DMS 273 (cell line): ENCODE measurements at regions not wholly inside any gene's neighbourhood (a gene's known extent, or its start where the extent isn't known, plus 50 kb on each side); places are given as distances from the start of the nearest gene placed in this dataset.

Experiments used
- DNase-seq: peaks from one replicate; lab custom pipeline; 2025; ENCODE audit not compliant: unreplicated experiment; lab: John Stamatoyannopoulos, UW

DNA sequence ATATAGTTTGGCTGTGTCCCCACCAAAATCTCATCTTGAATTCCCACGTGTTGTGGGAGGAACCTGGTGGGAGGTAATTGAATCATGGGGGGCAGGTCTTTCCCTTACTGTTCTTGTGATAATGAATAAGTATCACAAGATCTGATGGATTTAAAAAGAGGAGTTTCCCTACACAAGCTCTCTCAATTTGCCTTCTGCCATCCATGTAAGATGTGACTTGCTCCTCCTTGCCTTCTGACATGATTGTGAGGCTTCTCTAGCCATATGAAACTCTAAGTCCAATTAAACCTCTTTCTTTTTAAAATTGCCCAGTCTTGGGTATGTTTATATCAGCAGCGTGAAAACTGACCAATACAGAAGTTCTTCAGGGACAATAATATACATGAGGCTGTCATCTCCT lies 425.1 kb downstream of the PABPC4L start:
- DNase-seq = no peak

DNA sequence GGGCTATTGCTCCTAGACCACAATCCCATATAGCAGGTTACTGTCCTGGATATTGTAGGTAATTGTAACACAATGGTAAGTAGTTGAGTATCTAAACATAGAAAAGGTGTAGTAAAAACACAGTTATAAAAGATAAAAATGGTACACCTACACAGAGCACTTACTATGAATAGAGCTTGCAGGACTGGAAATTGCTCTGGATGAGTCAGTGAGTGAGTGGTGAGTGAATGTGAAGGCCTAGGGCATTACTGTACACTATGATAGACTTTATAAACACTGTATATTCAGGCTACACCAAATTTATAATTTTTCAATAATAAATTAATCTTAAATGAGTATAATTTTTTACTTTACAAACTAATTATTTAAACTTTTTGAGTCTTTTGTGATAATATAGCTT lies 425.7 kb downstream of the PABPC4L start:
- DNase-seq = no peak

DNA sequence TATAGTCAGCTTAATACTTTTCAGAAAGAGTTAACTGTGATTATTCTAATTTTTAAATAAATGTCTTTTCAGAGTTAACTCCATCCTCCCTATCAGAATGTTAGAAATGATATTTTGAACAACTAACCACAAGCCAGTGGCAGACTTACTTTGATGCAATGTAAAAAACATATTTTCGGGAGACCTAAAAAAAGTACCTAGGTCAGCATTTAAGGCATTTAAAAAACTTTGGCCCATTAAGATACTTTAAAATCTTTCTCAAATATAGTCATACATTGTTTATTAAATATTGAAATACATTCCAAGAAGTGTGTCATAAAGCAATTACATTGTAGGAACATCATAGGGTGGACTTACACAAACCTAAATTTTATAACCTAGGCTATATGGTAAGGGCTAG lies 426.1 kb downstream of the PABPC4L start:
- no peak for DNase-seq

DNA sequence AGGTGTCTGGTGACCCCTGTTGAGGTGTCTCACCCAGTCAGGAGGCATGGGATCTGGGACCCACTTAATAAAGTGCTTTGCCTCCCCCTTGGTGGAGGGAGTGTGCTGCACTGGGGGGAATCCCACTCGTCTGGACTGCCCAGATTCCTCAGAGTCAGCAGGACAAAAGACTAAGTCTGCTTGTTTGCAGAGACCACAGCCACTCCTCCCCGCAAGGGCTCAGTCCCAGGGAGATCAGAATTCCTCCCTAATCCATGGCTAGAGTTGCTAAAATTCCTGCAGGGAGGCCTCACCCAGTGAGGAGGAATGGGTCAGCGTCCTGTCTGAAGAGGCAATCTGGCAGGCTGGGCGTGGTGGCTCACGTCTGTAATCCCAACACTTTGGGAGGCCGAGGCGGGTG lies 442.2 kb downstream of the PABPC4L start:
- no peak for DNase-seq

DNA sequence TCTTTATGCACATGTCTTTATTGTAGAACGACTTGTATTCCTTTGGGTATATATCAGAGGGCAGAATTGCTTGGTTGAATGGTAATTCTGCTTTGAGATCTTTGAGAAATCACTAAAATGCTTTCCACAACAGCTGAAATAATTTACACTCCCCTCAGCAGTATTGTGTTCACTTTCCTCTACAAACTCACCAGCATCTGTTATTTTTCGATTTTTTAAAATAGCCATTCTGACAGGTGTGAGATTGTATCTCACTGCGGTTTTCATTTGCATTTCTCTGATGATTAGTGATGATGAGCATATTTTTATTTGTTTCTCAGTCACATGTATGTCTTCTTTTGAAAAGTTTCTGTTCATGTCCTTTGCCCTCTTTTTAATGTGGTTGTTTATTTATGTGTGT lies 459.8 kb downstream of the PABPC4L start:
- DNase-seq = no peak

DNA sequence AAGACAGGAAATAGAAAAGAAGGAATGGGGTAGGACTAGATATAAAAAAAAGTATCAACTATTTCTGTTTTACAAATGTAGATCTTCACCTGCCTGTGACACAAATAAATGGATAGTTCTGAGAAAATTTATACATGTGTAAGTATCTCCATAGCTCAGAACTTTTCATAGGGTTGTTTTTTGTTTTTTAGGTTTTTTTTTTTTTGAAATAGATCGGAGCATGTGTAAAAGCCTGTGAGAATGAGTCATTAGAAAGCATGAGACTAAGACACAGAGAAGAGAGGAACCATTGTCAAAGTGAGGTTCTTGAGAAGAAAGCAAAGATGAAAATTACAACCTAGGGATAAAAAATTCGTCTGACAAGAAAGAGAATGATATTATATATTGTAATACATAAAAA lies 481.6 kb downstream of the PABPC4L start:
- no peak for DNase-seq

DNA sequence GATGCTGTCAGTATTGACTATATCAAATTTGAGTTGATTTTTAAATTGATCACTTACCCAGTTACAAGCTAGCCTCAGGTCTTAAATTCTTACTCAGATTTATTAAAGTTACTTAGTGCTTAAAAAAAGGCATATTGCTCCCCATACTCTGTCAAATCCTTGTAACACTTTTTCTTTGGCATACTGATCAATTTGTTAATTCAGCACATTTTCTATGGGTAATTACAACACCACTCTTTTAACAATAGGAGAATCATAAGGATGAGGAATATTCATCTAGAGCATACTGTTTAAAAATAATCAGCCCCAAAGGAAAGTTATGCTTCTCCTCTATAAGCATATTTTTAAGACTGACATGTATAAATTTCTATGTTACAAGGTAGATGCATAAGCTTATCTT lies 482.5 kb downstream of the PABPC4L start:
- DNase-seq = no peak

DNA sequence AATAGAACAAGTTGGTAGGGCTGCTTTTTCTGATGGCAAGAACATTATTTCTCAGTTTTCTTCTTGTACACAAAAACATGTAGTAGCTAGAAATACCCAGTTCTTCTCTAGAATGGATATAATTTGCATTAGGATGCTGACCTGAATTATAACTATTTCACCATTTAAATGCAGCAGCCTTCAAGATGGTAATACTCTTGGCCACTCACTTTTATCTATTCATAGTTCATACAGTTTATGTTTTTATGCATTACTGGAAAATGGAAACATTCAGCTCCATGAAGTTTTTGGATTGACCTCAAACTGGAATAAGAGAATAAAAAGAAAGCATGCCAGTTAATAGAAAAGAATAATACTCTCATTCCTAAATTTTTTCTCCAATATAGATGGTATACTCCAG lies 487.4 kb downstream of the PABPC4L start:
- DNase-seq = no peak

DNA sequence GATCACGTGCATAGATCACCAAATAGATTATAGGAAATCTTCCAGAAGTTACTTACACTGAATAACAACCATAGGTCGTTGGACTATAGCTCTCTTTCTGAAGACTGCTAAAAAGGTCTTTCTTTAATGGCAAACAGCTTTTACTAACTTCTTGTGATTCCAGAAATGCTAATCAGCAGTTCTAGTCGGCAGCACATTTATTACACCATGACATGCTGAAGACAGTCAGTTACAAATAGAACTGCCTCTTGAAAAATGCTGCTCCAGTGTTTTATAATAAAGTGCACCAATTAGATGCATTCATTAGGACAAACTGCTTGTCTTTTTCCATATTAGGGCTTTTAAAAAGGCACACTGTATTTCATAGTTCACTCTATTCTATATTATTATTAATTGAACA lies 488.2 kb downstream of the PABPC4L start:
- DNase-seq = no peak

DNA sequence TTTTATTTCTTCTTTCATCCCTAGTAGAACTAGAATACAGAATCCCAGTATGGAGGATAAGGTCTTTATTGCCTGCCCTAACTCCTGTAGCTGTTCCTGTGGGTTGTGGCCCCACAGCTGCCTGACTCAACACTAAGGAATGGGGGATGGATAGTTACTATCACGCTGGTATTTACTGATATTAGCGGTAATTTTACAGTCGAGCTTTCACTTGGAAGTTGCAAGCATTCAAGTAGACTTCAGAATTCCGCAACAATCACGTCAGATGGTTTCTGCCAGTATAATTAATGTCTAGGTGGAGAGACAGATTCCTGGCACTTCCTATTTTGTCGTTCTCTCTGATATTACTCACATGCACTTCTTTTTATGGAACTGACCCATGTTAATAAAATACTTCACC lies 489.8 kb downstream of the PABPC4L start:
- no peak for DNase-seq

DNA sequence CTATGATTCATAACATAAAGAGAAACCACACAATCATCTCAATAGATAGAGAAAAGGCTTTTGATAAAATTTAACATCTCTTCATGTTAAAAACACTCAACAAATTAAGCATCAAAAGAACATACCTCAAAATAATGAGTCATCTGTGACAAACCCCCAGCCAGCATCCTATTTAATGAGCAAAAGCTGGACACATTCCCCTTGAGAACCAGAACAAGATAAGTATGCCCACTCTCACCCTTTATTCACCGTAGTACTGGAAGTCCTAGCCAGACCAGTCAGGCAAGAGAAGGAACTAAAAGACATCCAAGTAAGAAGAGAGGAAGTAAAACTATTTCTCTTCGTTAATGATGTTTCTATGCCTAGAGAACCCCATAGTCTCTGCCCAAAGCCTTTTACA lies 507.2 kb downstream of the PABPC4L start:
- no peak for DNase-seq

DNA sequence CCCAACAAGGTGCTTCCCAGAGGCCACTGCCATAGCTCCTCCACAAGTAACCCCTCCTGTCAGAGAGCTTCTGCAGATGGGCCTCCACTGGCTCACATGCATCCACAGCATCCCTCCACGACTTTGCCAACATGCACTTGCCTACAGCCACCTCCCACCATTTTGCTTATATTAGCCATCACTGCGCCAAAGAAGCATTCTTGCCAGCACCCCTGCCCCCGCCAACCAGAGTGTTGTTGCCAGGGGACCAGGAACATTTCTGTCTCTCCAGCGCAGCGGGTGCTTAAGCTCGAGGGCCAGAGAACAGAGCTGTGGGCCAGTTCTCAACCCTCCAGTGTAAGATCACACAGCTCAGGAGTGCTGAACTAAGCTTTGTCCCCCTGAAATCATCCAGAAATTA lies 517.6 kb downstream of the PABPC4L start:
- no peak for DNase-seq

DNA sequence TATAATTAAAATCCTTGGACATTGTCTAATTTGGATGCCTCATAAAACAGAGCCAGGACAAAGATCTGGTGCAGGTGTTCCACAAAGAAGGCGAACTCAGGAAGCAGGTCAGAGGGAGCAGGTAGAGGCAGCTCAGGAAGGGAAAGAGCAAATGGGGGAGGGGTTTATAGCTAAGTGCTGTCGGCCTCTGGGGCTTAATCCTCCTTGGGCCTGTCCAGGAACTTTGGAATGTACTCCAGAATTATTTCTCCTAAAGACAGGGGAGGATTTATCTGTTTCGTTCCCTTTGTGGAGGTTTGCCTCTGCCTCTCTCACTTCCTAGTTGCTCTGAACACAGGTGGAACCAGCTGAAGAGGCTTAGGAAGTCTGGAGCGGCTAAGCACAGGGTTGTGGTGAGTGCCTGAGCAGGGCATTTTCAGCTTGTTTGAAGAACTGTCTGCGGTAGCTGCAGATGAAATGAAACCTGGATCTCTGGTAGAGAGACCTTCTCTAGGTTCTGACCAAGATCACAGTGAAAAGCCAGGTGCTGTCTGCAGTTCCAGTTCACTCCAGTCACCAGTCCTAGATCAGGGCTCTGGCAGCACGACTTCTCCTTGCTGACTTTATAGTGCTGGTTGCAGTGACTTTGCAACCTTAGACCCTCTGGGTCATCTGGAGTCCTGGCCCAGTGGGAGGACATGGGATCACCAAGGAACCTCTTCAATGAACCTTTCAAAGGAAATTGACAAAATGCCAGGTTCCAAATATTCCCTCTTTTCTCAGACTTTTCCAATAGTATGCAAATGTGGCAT lies 519.2 kb downstream of the PCDH10 start:
- no peak for DNase-seq

DNA sequence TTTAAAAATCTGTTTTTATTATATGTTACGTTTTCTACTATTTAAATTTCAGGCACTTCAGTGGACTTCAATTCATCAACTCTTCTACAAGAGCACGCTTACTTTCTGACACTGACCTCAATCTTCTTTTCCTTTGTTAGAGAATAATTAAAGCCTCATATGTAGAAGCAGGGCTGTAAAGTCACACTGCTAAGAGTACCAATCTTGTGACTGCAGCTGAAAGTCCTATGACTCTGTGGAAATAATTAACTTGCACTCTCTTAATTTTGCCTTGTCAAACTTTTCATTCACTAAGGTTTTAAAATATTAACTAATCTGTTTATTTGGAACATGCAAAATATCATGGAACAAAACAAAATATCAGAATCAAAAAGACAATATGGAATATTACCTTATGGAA lies 498.1 kb downstream of the PCDH10 start:
- no peak for DNase-seq

DNA sequence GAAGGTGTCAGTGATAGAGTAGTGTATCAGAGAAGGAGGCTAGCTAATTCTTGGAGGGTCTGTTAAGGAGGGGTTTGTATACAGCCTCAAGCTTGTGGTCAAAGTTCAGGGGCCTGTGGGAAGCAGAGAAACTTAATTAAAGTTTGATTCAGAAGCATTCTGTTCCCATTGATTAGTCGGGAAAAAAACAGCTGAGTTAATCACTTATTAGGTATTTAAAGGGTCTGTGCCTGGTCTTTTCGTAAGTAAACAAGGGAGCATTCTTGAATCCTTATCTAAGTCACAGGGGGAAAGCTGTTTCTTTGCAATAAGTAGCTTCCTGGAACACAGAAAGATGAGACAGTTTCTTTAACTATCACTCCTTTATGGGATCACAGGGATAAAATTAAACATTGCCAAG lies 492.1 kb downstream of the PCDH10 start:
- DNase-seq = no peak

DNA sequence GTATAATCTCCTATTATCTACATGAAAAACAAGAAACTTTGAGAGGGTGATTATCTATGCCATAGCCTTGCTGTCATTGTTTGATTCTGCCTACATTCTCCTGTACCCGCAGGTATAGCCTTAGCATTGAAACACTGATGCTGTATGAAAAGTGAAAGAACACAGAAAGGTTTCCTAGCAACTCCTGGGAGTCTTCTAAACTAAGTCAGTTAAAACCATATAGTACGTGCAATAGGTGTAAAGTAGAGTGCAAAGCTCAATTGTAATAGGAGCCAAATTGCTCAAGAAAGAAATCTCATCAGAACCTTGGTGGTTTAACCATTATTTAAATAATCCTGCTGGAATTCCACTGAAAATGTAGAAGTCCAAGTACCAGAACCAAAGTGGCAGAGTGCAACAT lies 489.7 kb downstream of the PCDH10 start:
- DNase-seq = no peak

DNA sequence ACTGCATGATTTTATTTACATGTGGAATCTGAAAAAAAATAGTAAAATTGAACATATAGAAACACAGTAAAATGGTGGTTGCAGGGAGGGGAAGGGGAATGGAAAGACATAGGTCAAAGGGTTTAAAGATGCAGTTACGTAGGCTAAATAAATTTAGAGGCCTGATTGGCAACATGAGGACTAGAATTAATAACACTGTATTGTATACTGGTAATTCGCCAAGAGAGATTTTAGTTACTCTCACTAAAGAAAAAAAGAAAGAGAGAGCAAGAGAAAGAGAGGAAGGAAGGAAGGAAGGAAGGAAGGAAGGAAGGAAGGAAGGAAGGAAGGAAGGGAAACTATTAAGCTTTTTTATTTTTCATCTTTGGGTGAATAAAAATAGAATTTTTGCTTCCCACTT lies 488.1 kb downstream of the PCDH10 start:
- DNase-seq = no peak

DNA sequence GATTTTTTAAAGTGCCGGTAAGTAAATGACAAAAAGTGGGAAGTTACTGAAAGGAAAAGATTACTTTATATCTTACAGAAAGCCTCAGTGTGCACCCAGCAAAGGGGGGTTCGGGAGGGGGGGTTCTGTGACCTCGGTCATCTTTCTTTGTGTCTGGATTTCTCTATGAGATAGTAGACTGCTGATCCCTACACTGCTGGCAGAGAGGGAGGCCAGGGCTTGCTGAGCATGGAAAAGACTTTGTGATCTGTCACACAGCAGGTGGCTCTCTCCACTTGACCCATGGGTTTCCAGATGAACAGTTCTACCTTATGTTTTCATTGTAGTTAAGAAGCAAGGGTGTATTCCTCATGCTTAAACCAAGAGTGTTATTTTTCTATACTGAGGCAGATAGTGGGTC lies 475.6 kb downstream of the PCDH10 start:
- DNase-seq = no peak

DNA sequence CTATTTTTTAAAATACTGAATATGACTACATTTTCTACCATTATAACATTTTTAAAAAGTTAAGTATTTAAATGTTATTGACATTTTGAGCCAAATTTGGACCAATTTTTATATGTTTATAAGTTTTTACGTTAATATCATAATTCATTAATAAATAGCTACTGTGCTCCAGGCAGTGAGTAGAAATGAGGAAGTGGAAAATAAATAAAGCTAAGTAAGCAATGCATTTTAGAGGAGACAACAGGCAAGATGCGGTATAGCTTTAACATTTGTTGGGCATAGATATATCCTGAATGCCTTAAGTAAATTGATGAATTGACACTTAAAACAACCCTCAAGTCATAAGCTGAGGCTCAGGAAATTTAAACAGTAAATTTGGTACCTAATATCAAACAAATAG lies 474.8 kb downstream of the PCDH10 start:
- DNase-seq = no peak

DNA sequence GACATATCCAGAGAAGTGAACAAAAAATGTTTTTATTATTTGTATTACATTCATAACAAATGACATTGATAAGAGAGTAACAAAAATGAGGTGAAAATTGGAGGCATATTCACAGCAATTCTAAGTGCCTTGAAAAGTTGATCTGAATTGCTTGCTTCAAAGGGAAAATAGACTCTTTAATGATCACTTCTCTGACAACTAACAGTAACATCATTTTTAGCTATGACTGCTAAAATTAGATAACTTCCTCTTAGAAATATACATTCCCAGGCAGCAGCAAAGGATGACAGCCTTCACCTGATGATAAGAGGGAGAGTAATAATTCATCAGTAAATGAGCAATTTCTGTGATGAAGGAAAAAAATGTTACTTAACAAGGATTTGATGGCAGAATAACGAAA lies 472.5 kb downstream of the PCDH10 start:
- no peak for DNase-seq

DNA sequence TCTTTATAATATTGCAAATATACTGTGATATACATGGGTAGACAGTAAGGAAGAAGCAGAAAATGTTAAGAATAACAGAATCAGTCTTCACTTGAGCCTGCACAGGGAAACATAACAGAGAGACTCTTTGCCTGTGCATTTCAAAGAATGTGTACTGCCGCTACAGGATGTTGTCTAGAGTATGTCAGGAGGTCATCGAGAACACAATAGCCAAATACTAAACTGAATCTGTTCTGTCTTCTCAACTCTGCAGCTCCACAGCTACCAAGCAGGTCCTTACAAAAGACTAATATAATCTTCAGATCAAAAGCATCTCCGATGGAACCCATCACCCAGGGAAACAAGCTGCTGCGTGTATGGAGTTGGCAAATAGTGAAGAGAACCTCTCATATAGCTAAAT lies 471.5 kb downstream of the PCDH10 start:
- no peak for DNase-seq

DNA sequence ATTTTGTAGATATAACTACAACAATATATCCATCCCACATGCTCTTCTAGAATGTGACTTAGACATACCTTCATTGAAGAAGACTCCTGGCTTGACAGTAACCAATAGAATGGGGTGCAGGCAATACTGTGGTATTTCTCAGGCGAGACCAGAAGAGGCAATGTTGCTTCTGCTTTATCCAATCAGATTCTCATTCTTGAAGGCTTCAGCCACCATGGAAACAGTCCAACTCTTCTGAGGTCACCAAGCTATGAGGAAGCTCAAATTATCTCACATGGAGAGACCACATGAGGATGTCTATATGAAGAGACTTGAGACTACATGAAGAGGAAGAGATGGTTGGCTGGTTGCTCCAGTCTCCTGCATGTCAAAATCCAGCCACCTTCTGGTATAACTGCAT lies 469.9 kb downstream of the PCDH10 start:
- DNase-seq = no peak

DNA sequence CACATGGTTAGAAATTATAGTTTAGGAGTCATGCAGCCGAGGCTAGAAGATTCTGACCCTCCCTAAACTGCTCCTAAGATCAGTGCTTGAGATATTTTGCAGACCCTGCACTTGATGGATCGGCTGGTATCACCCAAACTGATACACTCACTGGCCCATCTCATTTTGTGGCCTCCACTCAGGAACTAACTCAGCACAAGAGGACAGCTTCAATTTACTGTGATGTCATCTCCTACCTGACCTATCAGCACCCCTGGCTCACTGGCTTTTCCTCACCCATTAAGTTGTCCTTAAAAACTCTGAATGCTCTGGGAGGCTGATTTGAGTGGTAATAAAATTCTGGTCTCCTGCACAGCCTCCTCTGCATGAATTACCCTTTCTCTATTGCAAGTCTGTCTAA lies 450.9 kb downstream of the PCDH10 start:
- DNase-seq = no peak

DNA sequence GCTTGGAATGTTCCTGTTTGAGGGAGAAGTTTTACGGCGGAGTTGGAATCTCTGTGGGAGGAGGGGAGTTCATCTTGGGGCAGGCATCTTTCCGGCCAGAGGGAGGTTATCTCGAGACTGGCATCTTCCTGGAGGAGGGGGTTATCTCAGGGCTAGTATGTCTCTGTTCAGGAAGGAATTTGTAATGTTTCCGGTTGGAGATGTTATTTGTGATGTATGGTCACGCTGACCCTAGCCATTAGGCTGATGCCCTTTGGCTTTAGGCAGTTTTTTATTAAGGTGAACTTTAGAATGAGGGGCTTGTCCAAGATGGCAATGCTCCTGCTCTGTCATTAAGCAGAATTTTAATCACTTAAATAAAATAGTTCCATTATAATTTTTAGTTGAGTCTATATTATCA lies 449.7 kb downstream of the PCDH10 start:
- no peak for DNase-seq
